ENCODE measurements at regions not wholly inside any gene's neighbourhood (a gene's known extent, or its start where the extent isn't known, plus 50 kb on each side); places are given as distances from the start of the nearest gene placed in this dataset.

DNA sequence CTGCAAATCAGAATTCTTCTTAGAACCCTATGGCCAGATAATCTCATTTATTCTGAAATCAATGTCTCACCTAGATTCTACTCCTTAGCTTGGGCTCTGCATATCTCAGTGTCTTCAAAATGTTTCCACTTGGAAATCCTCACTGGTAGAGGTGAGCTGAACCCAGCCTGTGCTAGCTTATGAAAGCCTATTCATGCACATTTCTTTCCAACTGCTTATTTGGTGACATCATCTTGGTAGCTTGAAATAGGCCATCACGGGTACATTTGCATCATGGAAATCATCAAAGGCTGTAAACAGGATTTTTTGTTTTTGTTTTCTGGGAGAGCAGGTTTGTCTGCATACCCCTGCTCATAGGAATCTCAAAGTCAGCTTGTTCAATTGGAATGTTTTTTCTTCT lies 130.8 kb downstream of the KCNJ18 start:
- Histone ChIP-seq H3K4me3 (ENCODE audit: low read depth in 1 of 2, low read length in 1 of 2) (no peak overlapping the region), H3K27me3 (no peaks in the 10 kb centered on the region), H3K27ac (no peak overlapping the region), H3K9me3 (no peaks in the 10 kb centered on the region), H3K4me1 (ENCODE audit: control insufficient read depth in 1 of 2, insufficient read depth in 1 of 2, low read depth in 1 of 2, low read length in 1 of 2) (no peaks in the 10 kb centered on the region), H3K36me3 (no peaks in the 10 kb centered on the region)
- TF ChIP-seq, protein P1, sequence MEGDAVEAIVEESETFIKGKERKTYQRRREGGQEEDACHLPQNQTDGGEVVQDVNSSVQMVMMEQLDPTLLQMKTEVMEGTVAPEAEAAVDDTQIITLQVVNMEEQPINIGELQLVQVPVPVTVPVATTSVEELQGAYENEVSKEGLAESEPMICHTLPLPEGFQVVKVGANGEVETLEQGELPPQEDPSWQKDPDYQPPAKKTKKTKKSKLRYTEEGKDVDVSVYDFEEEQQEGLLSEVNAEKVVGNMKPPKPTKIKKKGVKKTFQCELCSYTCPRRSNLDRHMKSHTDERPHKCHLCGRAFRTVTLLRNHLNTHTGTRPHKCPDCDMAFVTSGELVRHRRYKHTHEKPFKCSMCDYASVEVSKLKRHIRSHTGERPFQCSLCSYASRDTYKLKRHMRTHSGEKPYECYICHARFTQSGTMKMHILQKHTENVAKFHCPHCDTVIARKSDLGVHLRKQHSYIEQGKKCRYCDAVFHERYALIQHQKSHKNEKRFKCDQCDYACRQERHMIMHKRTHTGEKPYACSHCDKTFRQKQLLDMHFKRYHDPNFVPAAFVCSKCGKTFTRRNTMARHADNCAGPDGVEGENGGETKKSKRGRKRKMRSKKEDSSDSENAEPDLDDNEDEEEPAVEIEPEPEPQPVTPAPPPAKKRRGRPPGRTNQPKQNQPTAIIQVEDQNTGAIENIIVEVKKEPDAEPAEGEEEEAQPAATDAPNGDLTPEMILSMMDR (IDR thresholded peaks at IDR 0.05): no peak

DNA sequence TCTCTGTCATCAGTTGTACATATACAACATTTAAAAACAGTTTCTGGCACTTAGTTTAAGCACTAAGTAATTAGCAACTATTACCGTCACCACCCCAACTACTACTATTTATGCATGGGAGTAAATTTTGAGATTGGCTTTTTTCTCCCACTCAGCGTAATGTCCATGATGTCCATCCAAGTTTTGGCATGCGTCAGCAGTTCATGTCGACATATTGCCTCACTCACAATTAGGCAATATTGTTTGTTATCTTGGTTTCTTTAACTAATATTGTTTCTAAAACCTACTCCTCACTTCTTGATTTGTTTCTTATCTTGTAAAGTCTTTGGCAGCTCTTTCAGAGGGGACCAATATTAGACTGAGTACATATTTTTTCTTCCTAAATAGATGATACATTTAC lies 131.3 kb downstream of the KCNJ18 start:
- Histone ChIP-seq H3K9me3 (no peaks in the 10 kb centered on the region), H3K27ac (no peak overlapping the region), H3K27me3 (no peaks in the 10 kb centered on the region), H3K36me3 (no peaks in the 10 kb centered on the region), H3K4me3 (ENCODE audit: low read depth in 1 of 2, low read length in 1 of 2) (no peak overlapping the region), H3K4me1 (ENCODE audit: control insufficient read depth in 1 of 2, insufficient read depth in 1 of 2, low read depth in 1 of 2, low read length in 1 of 2) (no peaks in the 10 kb centered on the region)
- TF ChIP-seq, protein P1 (IDR thresholded peaks at IDR 0.05): no peak

DNA sequence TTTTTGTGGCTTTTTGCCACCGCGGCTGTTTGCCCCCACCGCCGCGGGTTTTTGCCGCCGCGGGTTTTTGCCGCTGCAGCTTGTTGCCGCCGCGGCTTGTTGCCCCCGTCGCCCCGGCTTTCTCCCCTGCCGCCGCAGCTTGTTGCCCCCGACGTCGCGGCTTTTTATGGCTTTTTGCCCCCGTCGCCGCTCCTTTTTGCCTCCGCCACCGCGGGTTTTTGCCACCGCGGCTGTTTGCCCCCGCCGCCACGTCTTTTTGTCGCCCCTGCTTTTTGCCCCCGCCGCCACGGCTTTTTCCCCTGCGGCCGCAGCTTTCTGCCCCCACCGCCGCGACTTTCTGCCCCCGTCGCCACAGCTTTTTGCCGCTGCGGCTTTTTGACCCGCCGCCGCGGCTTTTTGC lies 149.5 kb downstream of the KCNJ18 start:
- Histone ChIP-seq H3K36me3 (no peaks in the 10 kb centered on the region), H3K27me3 (peaks cover 56% of the 10 kb centered on the region), H3K9me3 (peaks cover 18% of the 10 kb centered on the region), H3K4me1 (ENCODE audit: control insufficient read depth in 1 of 2, insufficient read depth in 1 of 2, low read depth in 1 of 2, low read length in 1 of 2) (no peaks in the 10 kb centered on the region), H3K4me3 (ENCODE audit: low read depth in 1 of 2, low read length in 1 of 2) (no peak overlapping the region), H3K27ac (no peak overlapping the region)
- TF ChIP-seq, protein P1 (IDR thresholded peaks at IDR 0.05): no peak

DNA sequence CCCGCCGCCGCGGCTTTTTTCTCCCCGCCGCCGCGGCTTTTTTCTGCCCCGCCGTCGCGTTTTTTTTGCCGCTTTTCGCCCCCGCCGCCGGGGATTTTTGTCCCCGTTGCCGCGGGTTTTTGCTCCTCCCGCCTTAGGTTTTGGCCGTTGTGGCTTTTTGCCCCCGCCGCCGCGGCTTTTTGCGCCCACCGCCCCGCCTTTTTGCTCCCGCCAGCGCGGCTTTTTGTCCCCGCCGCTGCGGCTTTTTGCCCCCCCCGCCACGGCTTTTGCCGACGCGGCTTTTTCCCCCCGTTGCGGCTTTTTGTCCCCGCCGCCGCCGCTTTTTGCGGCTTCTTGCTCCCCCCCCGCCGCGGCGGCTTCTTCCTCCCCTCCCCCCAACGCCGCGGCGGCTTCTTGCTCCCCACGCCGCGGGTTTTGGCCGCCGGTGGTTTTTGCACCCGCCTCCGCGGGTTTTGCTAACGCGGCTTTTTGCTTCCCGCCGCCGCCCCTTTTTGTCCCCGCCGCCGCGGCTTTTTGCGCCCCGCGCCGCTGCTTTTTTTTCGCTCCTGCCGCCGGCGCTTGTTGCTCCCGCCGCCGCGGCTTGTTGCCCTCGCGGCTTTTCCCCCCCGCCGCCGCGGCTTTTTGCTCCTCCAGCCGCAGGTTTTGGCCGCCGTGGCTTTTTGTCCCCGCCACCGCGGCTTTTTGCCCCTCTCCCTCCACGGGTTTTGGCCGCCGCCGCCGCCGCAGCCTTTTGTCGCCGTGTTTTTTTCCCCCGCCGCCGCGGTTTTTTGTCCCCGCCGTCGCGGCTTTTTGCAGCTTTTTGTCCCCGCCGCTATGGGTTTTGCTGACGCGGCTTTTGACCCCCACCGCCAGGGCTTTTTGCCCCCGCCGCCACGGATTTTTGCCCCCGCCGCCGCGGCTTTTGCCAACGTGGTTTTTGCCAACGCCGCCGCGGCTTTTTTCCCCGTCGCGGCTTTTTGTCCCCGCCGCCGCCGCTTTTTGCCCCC lies 150.3 kb downstream of the KCNJ18 start:
- TF ChIP-seq, protein P1 (IDR thresholded peaks at IDR 0.05): no peak
- no peak overlapping the region for H3K4me3 ChIP-seq (ENCODE audit: low read depth in 1 of 2, low read length in 1 of 2)
- peaks cover 18% of the 10 kb centered on the region for H3K9me3 ChIP-seq
- no peaks in the 10 kb centered on the region for H3K4me1 ChIP-seq (ENCODE audit: control insufficient read depth in 1 of 2, insufficient read depth in 1 of 2, low read depth in 1 of 2, low read length in 1 of 2)
- H3K27me3 ChIP-seq: peaks cover 56% of the 10 kb centered on the region
- H3K36me3 ChIP-seq: no peaks in the 10 kb centered on the region
- H3K27ac ChIP-seq: no peak overlapping the region

DNA sequence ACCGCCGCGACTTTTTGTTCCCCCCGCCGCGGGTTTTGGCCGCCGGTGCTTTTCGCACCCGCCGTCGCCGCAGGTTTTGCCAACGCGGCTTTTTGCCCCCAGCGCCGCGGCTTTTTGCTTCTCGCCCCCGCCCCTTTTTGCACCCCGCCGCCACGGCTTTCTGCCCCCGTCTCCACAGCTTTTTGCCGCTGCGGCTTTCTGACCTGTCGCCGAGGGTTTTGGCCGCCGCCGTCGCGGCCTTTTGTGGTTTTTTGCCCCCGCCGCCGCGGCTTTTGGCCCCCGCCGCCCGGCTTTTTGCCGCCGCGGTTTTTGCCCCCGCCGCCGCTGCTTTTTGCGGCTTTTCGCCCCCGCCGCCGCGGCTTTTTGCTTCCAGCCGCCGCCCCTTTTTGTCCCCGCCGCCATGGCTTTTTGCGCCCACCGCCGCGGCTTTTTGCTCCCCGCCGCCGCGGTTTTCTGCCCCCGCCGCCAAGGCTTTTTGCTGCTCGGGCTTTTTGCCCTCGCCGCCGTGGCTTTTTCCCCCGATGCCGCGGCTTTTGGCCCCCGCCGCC lies 151.1 kb downstream of the KCNJ18 start:
- Histone ChIP-seq H3K4me3 (ENCODE audit: low read depth in 1 of 2, low read length in 1 of 2) (no peak overlapping the region), H3K36me3 (no peaks in the 10 kb centered on the region), H3K27me3 (peaks cover 56% of the 10 kb centered on the region), H3K4me1 (ENCODE audit: control insufficient read depth in 1 of 2, insufficient read depth in 1 of 2, low read depth in 1 of 2, low read length in 1 of 2) (no peaks in the 10 kb centered on the region), H3K9me3 (peaks cover 18% of the 10 kb centered on the region), H3K27ac (no peak overlapping the region)
- TF ChIP-seq, protein P1 (IDR thresholded peaks at IDR 0.05): no peak

All from neutrophil (primary cell).